ENCODE measurements at regions not wholly inside any gene's neighbourhood (a gene's known extent, or its start where the extent isn't known, plus 50 kb on each side); places are given as distances from the start of the nearest gene placed in this dataset.
"Not testable (repeated sequence)": the region's sequence is repeated elsewhere in the genome, so short reads cannot be mapped to it uniquely, and the experiment has no call there.

GRCh38 chr1:199498802-199499201 is 528.7 kb upstream of the NR5A2 start:
- H3K27ac ChIP-seq (ENCODE audit: low read length, poor library complexity, severe bottlenecking); H2AFZ ChIP-seq (ENCODE audit: low read depth, low read length); DNase-seq; H3K36me3 ChIP-seq (ENCODE audit: control insufficient read depth in 1 of 2, insufficient read depth in 2 of 2, low read depth in 1 of 2, low read length in 2 of 2); H4K91ac ChIP-seq (ENCODE audit: low read length); H3K4ac ChIP-seq (ENCODE audit: low read depth in 1 of 2, low read length in 2 of 2); H2BK15ac ChIP-seq (ENCODE audit: low read depth, poor library complexity, severe bottlenecking); H2BK5ac ChIP-seq (ENCODE audit: low read depth, low read length, poor library complexity, severe bottlenecking); H2BK12ac ChIP-seq (ENCODE audit: low read length in 2 of 2); H3K9ac ChIP-seq (ENCODE audit: low read length); H4K8ac ChIP-seq (ENCODE audit: low read length); H2AK5ac ChIP-seq (ENCODE audit: low read length, severe bottlenecking); H3K14ac ChIP-seq (ENCODE audit: low read length in 2 of 2); H3K18ac ChIP-seq (ENCODE audit: low read depth in 1 of 2, low read length in 2 of 2); H3K79me1 ChIP-seq (replicated peaks; ENCODE audit: low read length, poor library complexity, severe bottlenecking); H2BK120ac ChIP-seq (ENCODE audit: low read depth, low read length); H3K23ac ChIP-seq (ENCODE audit: low read length in 2 of 2); H3K4me1 ChIP-seq (ENCODE audit: control insufficient read depth, insufficient read depth, low read depth, low read length); H3K4me2 ChIP-seq (ENCODE audit: low read length, poor library complexity, severe bottlenecking); H3K27me3 ChIP-seq (ENCODE audit: control insufficient read depth in 1 of 2, insufficient read depth in 1 of 2, low read length in 2 of 2); H3K4me3 ChIP-seq (ENCODE audit: insufficient read depth in 1 of 2, low read depth in 1 of 2, low read length in 2 of 2): not testable (repeated sequence)
- peaks cover 26% of the 10 kb centered on the region for H3K9me3 ChIP-seq (ENCODE audit: control insufficient read depth, low read length)
- WGBS: 71% methylated on average over 1 of the region's 1 CpG

DNA sequence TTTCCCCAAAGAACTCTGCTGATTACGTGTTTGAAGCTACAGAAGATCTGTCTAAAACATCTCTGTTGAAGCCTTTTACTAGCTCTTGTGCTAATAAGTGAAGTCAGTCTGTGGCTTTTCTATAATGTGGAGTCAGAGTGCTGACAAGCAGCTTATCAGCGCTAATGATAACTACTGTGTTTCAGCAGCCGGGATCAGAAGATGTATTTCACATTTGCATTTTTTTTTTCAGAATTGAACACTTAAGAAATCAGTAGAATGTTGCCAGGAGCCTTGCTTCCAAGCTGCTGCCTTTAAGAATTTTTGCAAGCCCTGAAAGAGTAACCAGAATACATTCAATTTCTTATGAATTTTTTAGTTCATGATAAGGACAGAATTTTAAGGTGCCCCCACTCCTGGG is 519.4 kb upstream of the NR5A2 start:
- Histone ChIP-seq H2BK12ac (ENCODE audit: low read length in 2 of 2) (no peak overlapping the region), H2AK5ac (ENCODE audit: low read length, severe bottlenecking) (peak overlapping the region; percentile 26), H2AFZ (ENCODE audit: low read depth, low read length) (no peak overlapping the region), H3K27me3 (ENCODE audit: control insufficient read depth in 1 of 2, insufficient read depth in 1 of 2, low read length in 2 of 2) (no peaks in the 10 kb centered on the region), H3K14ac (ENCODE audit: low read length in 2 of 2) (no peak overlapping the region), H4K8ac (ENCODE audit: low read length) (no peak overlapping the region), H2BK5ac (ENCODE audit: low read depth, low read length, poor library complexity, severe bottlenecking) (no peak overlapping the region), H2BK120ac (ENCODE audit: low read depth, low read length) (no peak overlapping the region), H3K23ac (ENCODE audit: low read length in 2 of 2) (no peak overlapping the region), H3K18ac (ENCODE audit: low read depth in 1 of 2, low read length in 2 of 2) (no peak overlapping the region), H4K91ac (ENCODE audit: low read length) (no peak overlapping the region), H3K4ac (ENCODE audit: low read depth in 1 of 2, low read length in 2 of 2) (no peak overlapping the region), H3K4me3 (ENCODE audit: insufficient read depth in 1 of 2, low read depth in 1 of 2, low read length in 2 of 2) (no peak overlapping the region), H3K4me2 (ENCODE audit: low read length, poor library complexity, severe bottlenecking) (no peak overlapping the region), H3K36me3 (ENCODE audit: control insufficient read depth in 1 of 2, insufficient read depth in 2 of 2, low read depth in 1 of 2, low read length in 2 of 2) (no peaks in the 10 kb centered on the region), H3K9ac (ENCODE audit: low read length) (no peak overlapping the region), H3K9me3 (ENCODE audit: control insufficient read depth, low read length) (peaks cover 3% of the 10 kb centered on the region), H2BK15ac (ENCODE audit: low read depth, poor library complexity, severe bottlenecking) (no peak overlapping the region), H3K4me1 (ENCODE audit: control insufficient read depth, insufficient read depth, low read depth, low read length) (peaks cover 4% of the 10 kb centered on the region), H3K79me1 (replicated peaks; ENCODE audit: low read length, poor library complexity, severe bottlenecking) (no peaks in the 10 kb centered on the region), H3K27ac (ENCODE audit: low read length, poor library complexity, severe bottlenecking) (peak overlapping the region; percentile 68)
- DNase-seq: no peak
- 98% methylated on average over 2 of the region's 3 CpGs for WGBS

DNA sequence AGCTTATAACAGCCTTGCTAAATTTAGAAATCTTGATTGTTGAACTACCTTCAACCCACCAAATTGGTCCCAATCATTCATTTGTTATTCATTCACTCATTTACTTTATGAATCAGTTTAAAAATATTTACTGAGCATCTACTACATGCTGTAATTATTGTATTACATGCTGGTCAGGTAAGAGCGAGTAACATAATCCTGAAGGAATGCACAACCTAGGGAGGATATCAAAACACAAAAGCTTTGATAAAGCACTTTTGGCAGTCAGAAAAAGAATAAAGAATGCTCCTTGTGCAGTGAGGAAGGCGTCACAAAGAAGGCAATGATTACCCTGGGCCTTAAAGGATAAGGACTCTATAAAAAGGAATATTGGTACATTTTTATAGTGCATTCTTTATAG is 518.9 kb upstream of the NR5A2 start:
- H4K8ac ChIP-seq (ENCODE audit: low read length): no peak overlapping the region
- no peaks in the 10 kb centered on the region for H3K79me1 ChIP-seq (replicated peaks; ENCODE audit: low read length, poor library complexity, severe bottlenecking)
- no peak overlapping the region for H3K4ac ChIP-seq (ENCODE audit: low read depth in 1 of 2, low read length in 2 of 2)
- no peak overlapping the region for H2BK15ac ChIP-seq (ENCODE audit: low read depth, poor library complexity, severe bottlenecking)
- peak overlapping the region; percentile 68 for H3K27ac ChIP-seq (ENCODE audit: low read length, poor library complexity, severe bottlenecking)
- no peak overlapping the region for H3K18ac ChIP-seq (ENCODE audit: low read depth in 1 of 2, low read length in 2 of 2)
- no peaks in the 10 kb centered on the region for H3K27me3 ChIP-seq (ENCODE audit: control insufficient read depth in 1 of 2, insufficient read depth in 1 of 2, low read length in 2 of 2)
- H4K91ac ChIP-seq (ENCODE audit: low read length): no peak overlapping the region
- DNase-seq: no peak
- no peaks in the 10 kb centered on the region for H3K9me3 ChIP-seq (ENCODE audit: control insufficient read depth, low read length)
- no peak overlapping the region for H2AFZ ChIP-seq (ENCODE audit: low read depth, low read length)
- H2BK120ac ChIP-seq (ENCODE audit: low read depth, low read length): no peak overlapping the region
- H3K14ac ChIP-seq (ENCODE audit: low read length in 2 of 2): no peak overlapping the region
- no peak overlapping the region for H2BK12ac ChIP-seq (ENCODE audit: low read length in 2 of 2)
- H3K4me1 ChIP-seq (ENCODE audit: control insufficient read depth, insufficient read depth, low read depth, low read length): peaks cover 4% of the 10 kb centered on the region
- H2AK5ac ChIP-seq (ENCODE audit: low read length, severe bottlenecking): no peak overlapping the region
- H2BK5ac ChIP-seq (ENCODE audit: low read depth, low read length, poor library complexity, severe bottlenecking): no peak overlapping the region
- no peak overlapping the region for H3K4me2 ChIP-seq (ENCODE audit: low read length, poor library complexity, severe bottlenecking)
- H3K36me3 ChIP-seq (ENCODE audit: control insufficient read depth in 1 of 2, insufficient read depth in 2 of 2, low read depth in 1 of 2, low read length in 2 of 2): no peaks in the 10 kb centered on the region
- no peak overlapping the region for H3K23ac ChIP-seq (ENCODE audit: low read length in 2 of 2)
- no peak overlapping the region for H3K4me3 ChIP-seq (ENCODE audit: insufficient read depth in 1 of 2, low read depth in 1 of 2, low read length in 2 of 2)
- no peak overlapping the region for H3K9ac ChIP-seq (ENCODE audit: low read length)
- 79% methylated on average over 2 of the region's 2 CpGs for WGBS

GRCh38 chr1:199509456-199509855 is 518.1 kb upstream of the NR5A2 start:
- Histone ChIP-seq H3K4me3 (ENCODE audit: insufficient read depth in 1 of 2, low read depth in 1 of 2, low read length in 2 of 2) (no peak overlapping the region), H3K23ac (ENCODE audit: low read length in 2 of 2) (no peak overlapping the region), H3K9me3 (ENCODE audit: control insufficient read depth, low read length) (no peaks in the 10 kb centered on the region), H3K36me3 (ENCODE audit: control insufficient read depth in 1 of 2, insufficient read depth in 2 of 2, low read depth in 1 of 2, low read length in 2 of 2) (no peaks in the 10 kb centered on the region), H3K79me1 (replicated peaks; ENCODE audit: low read length, poor library complexity, severe bottlenecking) (no peaks in the 10 kb centered on the region), H3K14ac (ENCODE audit: low read length in 2 of 2) (no peak overlapping the region), H2BK15ac (ENCODE audit: low read depth, poor library complexity, severe bottlenecking) (no peak overlapping the region), H2AK5ac (ENCODE audit: low read length, severe bottlenecking) (peak overlapping the region; percentile 75), H3K18ac (ENCODE audit: low read depth in 1 of 2, low read length in 2 of 2) (no peak overlapping the region), H3K27ac (ENCODE audit: low read length, poor library complexity, severe bottlenecking) (peak overlapping the region; percentile 26), H2AFZ (ENCODE audit: low read depth, low read length) (no peak overlapping the region), H4K8ac (ENCODE audit: low read length) (no peak overlapping the region), H3K9ac (ENCODE audit: low read length) (no peak overlapping the region), H3K4ac (ENCODE audit: low read depth in 1 of 2, low read length in 2 of 2) (no peak overlapping the region), H2BK12ac (ENCODE audit: low read length in 2 of 2) (no peak overlapping the region), H2BK120ac (ENCODE audit: low read depth, low read length) (no peak overlapping the region), H3K4me1 (ENCODE audit: control insufficient read depth, insufficient read depth, low read depth, low read length) (peaks cover 4% of the 10 kb centered on the region), H3K4me2 (ENCODE audit: low read length, poor library complexity, severe bottlenecking) (no peak overlapping the region), H3K27me3 (ENCODE audit: control insufficient read depth in 1 of 2, insufficient read depth in 1 of 2, low read length in 2 of 2) (no peaks in the 10 kb centered on the region), H4K91ac (ENCODE audit: low read length) (no peak overlapping the region), H2BK5ac (ENCODE audit: low read depth, low read length, poor library complexity, severe bottlenecking) (no peak overlapping the region)
- DNase-seq: no peak
- 100% methylated on average over 2 of the region's 2 CpGs for WGBS

All from mesenchymal stem cell (in vitro differentiated cells and primary cell).